Common myeloid progenitor, CD34-positive (primary cell): ENCODE measurements at regions not wholly inside any gene's neighbourhood (a gene's known extent, or its start where the extent isn't known, plus 50 kb on each side); places are given as distances from the start of the nearest gene placed in this dataset.
"Not testable (repeated sequence)": the region's sequence is repeated elsewhere in the genome, so short reads cannot be mapped to it uniquely, and the experiment has no call there.

Source experiments
- CTCF ChIA-PET: fragments of 350-600 bp; sonication (Branson Sonifier 250); formaldehyde crosslinking; loops from one replicate; lab custom pipeline; 2021; ENCODE audit warnings: antibody characterized with exemption; lab: Charles Lee
- POLR2A ChIA-PET: fragments of 350-600 bp; sonication (Branson Sonifier 250); formaldehyde crosslinking; loops from one replicate; lab custom pipeline; 2021; ENCODE audit warnings: antibody characterized with exemption; lab: Charles Lee
- DNase-seq, 3 donors: peaks; one replicate each; pipeline versions ENCODE4 v3.0.0 to v3.0.0-alpha.2; 2013
- H3K27ac ChIP-seq, 2 experiments: 1 replicate in 1 of 2; 2 replicates in 1 of 2; pipeline ENCODE4 v1.7.0; 2013; ENCODE audit warnings: inconsistent platforms in 2 of 2, low read length in 2 of 2, mild to moderate bottlenecking in 2 of 2, low read depth in 1 of 2, moderate library complexity in 1 of 2; ENCODE audit not compliant: severe bottlenecking in 2 of 2, insufficient read depth in 1 of 2, poor library complexity in 1 of 2
- H3K27me3 ChIP-seq, 5 experiments: replicated peaks in 2 of 5; 1 replicate in 3 of 5; 2 replicates in 2 of 5; pipeline versions ENCODE4 v1.6.1 to v1.7.0; 2013; ENCODE audit warnings: low read length in 4 of 5, mild to moderate bottlenecking in 2 of 5, moderate library complexity in 2 of 5, inconsistent platforms in 1 of 5; ENCODE audit not compliant: insufficient read depth in 5 of 5, control insufficient read depth in 4 of 5
- H3K36me3 ChIP-seq, 4 experiments: 1 replicate in 2 of 4; 2 replicates in 2 of 4; pipeline versions ENCODE4 v1.6.1 to v1.7.0; 2013; ENCODE audit warnings: low read length in 3 of 4, control low read depth in 1 of 4, mild to moderate bottlenecking in 1 of 4; ENCODE audit not compliant: control insufficient read depth in 4 of 4, insufficient read depth in 4 of 4
- H3K4me1 ChIP-seq, 4 experiments: 1 replicate in 3 of 4; 2 replicates in 1 of 4; pipeline versions ENCODE4 v1.6.1 to v1.7.1; 2013; ENCODE audit warnings: low read length in 3 of 4, mild to moderate bottlenecking in 3 of 4, control low read depth in 1 of 4, inconsistent platforms in 1 of 4, moderate library complexity in 1 of 4; ENCODE audit not compliant: control insufficient read depth in 4 of 4, insufficient read depth in 4 of 4; ENCODE audit errors: control extremely low read depth in 1 of 4
- H3K4me3 ChIP-seq, 7 experiments: 1 replicate in 4 of 7; 2 replicates in 3 of 7; pipeline versions ENCODE4 v1.5.1 to v1.7.0; 2013; ENCODE audit warnings: mild to moderate bottlenecking in 7 of 7, low read length in 6 of 7, moderate library complexity in 6 of 7, inconsistent platforms in 2 of 7, low read depth in 2 of 7, control low read depth in 1 of 7; ENCODE audit not compliant: insufficient read depth in 4 of 7, control insufficient read depth in 1 of 7; ENCODE audit errors: extremely low read depth in 1 of 7
- H3K9me3 ChIP-seq, 5 experiments: 1 replicate in 4 of 5; 2 replicates in 1 of 5; pipeline versions ENCODE4 v1.6.1 to v1.7.1; 2013; ENCODE audit warnings: low read length in 4 of 5, mild to moderate bottlenecking in 2 of 5, inconsistent platforms in 1 of 5, low read depth in 1 of 5, moderate library complexity in 1 of 5; ENCODE audit not compliant: control insufficient read depth in 4 of 5, insufficient read depth in 2 of 5; ENCODE audit errors: control extremely low read depth in 1 of 5
- WGBS: methylation state at CpG from one replicate; pipeline ENCODE4 v1.1.5; 2013; ENCODE audit not compliant: insufficient coverage; 5-methylcytosine and 5-hydroxymethylcytosine counted together

- H3K4me3 ChIP-seq, POLR2A ChIA-PET, H3K27ac ChIP-seq, DNase-seq, CTCF ChIA-PET, H3K36me3 ChIP-seq: not testable (repeated sequence)
- peaks cover 1 to 17% (median 9%) of the 10 kb centered on the region in 5 experiments for H3K9me3 ChIP-seq
- peaks cover 0 to 13% (median 9%) of the 10 kb centered on the region in 4 experiments for H3K4me1 ChIP-seq
- peaks cover 4 to 81% (median 34%) of the 10 kb centered on the region in 5 experiments for H3K27me3 ChIP-seq
- no CpG with 5 or more reads among the region's 1 CpG for WGBS
These were observed 53.9 kb upstream of the GOLGA8A start for GRCh38 chr15:34491488-34491887.

GRCh38 chr15:34490417-34491193 is 53.0 kb upstream of the GOLGA8A start:
- peaks cover 1 to 17% (median 9%) of the 10 kb centered on the region in 5 experiments for H3K9me3 ChIP-seq
- no CpG with 5 or more reads among the region's 38 CpGs for WGBS
- peaks cover 0 to 3% (median 0%) of the 10 kb centered on the region in 4 experiments for H3K36me3 ChIP-seq
- H3K4me1 ChIP-seq: peaks cover 0 to 13% (median 9%) of the 10 kb centered on the region in 4 experiments
- H3K4me3 ChIP-seq: no peak overlapping the region
- CTCF ChIA-PET: no interaction called here
- no peak for DNase-seq
- POLR2A ChIA-PET: no interaction called here
- no peak overlapping the region for H3K27ac ChIP-seq
- peaks cover 4 to 73% (median 33%) of the 10 kb centered on the region in 5 experiments for H3K27me3 ChIP-seq

GRCh38 chr15:34488973-34489959 is 51.7 kb upstream of the GOLGA8A start:
- H3K4me3 ChIP-seq, CTCF ChIA-PET, POLR2A ChIA-PET, H3K36me3 ChIP-seq, H3K27ac ChIP-seq, H3K9me3 ChIP-seq, DNase-seq, H3K4me1 ChIP-seq: not testable (repeated sequence)
- WGBS: 100% methylated on average over 6 of the region's 37 CpGs
- peaks cover 2 to 60% (median 27%) of the 10 kb centered on the region in 5 experiments for H3K27me3 ChIP-seq
